K562 (cell line): ENCODE measurements at regions not wholly inside any gene's neighbourhood (a gene's known extent, or its start where the extent isn't known, plus 50 kb on each side); places are given as distances from the start of the nearest gene placed in this dataset.

ENCODE experiments used
- CBX8 ChIP-seq: fragments of 200-600 bp; sonication (generic); IDR thresholded peaks from 2 replicates; pipeline ENCODE4 v1.6.1; 2012; ENCODE audit warnings: borderline replicate concordance, mixed run types, low read depth, mild to moderate bottlenecking, moderate library complexity, mixed read lengths, low read length, control low read depth, inconsistent platforms; ENCODE audit not compliant: poor library complexity, severe bottlenecking; ENCODE audit errors: extremely low read depth
- CTCF ChIP-seq, 3 experiments: IDR thresholded peaks in 2 of 3; conservative IDR thresholded peaks in 1 of 3; 2 replicates each; pipeline ENCODE4 v1.5.1; 2011 to 2012; ENCODE audit warnings: low read length in 3 of 3, mild to moderate bottlenecking in 3 of 3, control low read depth in 2 of 3, improper control_type of control experiment in 1 of 3, inconsistent platforms in 1 of 3, low read depth in 1 of 3, mixed read lengths in 1 of 3, moderate library complexity in 1 of 3; ENCODE audit not compliant: insufficient read depth in 2 of 3
- DPF2 ChIP-seq: fragments of 450-650 bp; IDR thresholded peaks from 2 replicates; pipeline ENCODE4 v1.6.1; 2016
- FOS ChIP-seq: IDR thresholded peaks from 3 replicates; pipeline ENCODE4 v1.6.1; 2011; ENCODE audit not compliant: insufficient read length; ENCODE audit errors: extremely low read depth
- FOXP4 ChIP-seq: sonication (generic); formaldehyde crosslinking; IDR thresholded peaks from 2 replicates; pipeline ENCODE4 v1.8.0; 2022; ENCODE audit warnings: mild to moderate bottlenecking, missing genetic modification reagents, borderline replicate concordance
- KHSRP ChIP-seq: fragments of 450-650 bp; IDR thresholded peaks from 2 replicates; pipeline ENCODE4 v1.6.1; 2017
- RBM22 ChIP-seq: fragments of 200-400 bp; formaldehyde crosslinking; IDR thresholded peaks from 2 replicates; pipeline ENCODE4 v1.6.1; 2018; ENCODE audit warnings: low read length, low read depth; ENCODE audit not compliant: poor library complexity, severe bottlenecking
- TAF1 ChIP-seq: IDR thresholded peaks from 2 replicates; pipeline ENCODE4 v1.6.1; 2011; ENCODE audit warnings: mild to moderate bottlenecking, low read length, moderate library complexity; ENCODE audit not compliant: insufficient read depth, control insufficient read depth, severe bottlenecking; ENCODE audit errors: extremely low read depth
- ZBTB43 ChIP-seq: sonication (generic); formaldehyde crosslinking; IDR thresholded peaks from 2 replicates; pipeline ENCODE4 v1.8.0; 2023; ENCODE audit warnings: mild to moderate bottlenecking, missing genetic modification reagents
- ZSCAN32 ChIP-seq: fragments of 450-650 bp; formaldehyde crosslinking; IDR thresholded peaks from 2 replicates; pipeline ENCODE4 v1.4.0; 2020; ENCODE audit warnings: mild to moderate bottlenecking, moderate library complexity

GRCh38 chr13:58617880-58618665 lies 986.5 kb downstream of the PCDH17 start:
- TF ChIP-seq ZBTB43 (no peak), DPF2 (no peak), CTCF (IDR thresholded peaks at IDR 0.05 in 2 of 3, conservative IDR thresholded peaks at IDR 0.05 in 1 of 3; ENCODE audit: insufficient read depth in 2 of 3, low read depth in 1 of 3, low read length in 3 of 3) (no peak), FOS (no peak), RBM22 (no peak), ZSCAN32 (CRISPR knock-in tag) (no peak), KHSRP (no peak), FOXP4 (CRISPR knock-in tag) (no peak), TAF1 (no peak), CBX8 (no peak)
